ENCODE measurements at regions not wholly inside any gene's neighbourhood (a gene's known extent, or its start where the extent isn't known, plus 50 kb on each side); places are given as distances from the start of the nearest gene placed in this dataset.

DNA sequence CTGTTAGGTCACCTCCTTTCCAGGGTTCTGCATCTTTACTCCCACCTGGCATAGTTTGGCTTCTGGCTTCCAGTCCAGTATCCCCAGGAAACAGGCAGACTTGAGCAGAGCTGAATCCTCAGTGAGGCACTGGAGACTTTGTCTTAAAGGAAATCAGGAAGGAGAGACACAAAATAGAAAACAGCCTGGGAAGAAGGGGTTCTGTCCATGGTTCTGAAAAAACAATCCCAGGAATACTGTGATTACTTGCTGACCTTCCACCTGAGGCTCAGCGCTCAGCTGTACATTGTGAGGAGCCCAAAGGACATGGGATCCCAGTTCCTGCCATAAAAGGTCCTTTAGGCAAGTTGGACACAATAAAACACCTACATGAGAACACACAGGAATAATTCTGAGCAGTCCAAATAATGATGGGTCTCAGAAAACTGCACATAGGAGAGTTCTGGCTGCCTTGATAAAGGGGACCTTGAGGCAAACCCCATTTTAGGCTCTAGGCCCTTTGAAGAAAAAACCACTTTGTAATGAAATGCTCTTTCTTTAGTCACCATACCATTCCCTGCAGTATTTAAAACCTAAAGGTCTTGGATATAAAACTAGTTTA, 81.4 kb upstream of the CRHR1 start:
- DNase-seq: no peak
- H3K4me3 ChIP-seq: no peak overlapping the region
- H3K4me1 ChIP-seq: no peaks in the 10 kb centered on the region
- no peak overlapping the region for H3K27ac ChIP-seq
- TF ChIP-seq EP300 (IDR thresholded peaks at IDR 0.05): no peak
- no peak for TF ChIP-seq POLR2A (IDR thresholded peaks at IDR 0.05)
- no peak for TF ChIP-seq POLR2AphosphoS5 (IDR thresholded peaks at IDR 0.05)
- H3K36me3 ChIP-seq: no peaks in the 10 kb centered on the region
- no peaks in the 10 kb centered on the region for H3K9me3 ChIP-seq
- no peak for ATAC-seq (ENCODE audit: low FRiP score in 2 of 2)
- WGBS, 2 donors: 36% methylated on average over 1 of the region's 1 CpG
- no peaks in the 10 kb centered on the region for H3K27me3 ChIP-seq

- Histone ChIP-seq H3K4me1 (no peaks in the 10 kb centered on the region), H3K27ac (no peak overlapping the region), H3K27me3 (no peaks in the 10 kb centered on the region), H3K9me3 (no peaks in the 10 kb centered on the region), H3K4me3 (no peak overlapping the region), H3K36me3 (no peaks in the 10 kb centered on the region)
- 67 to 75% methylated on average over 1 to 4 of the region's 5 CpGs for WGBS, 2 donors
- no peak for ATAC-seq (ENCODE audit: low FRiP score in 2 of 2)
- no peak for TF ChIP-seq EP300 (IDR thresholded peaks at IDR 0.05)
- TF ChIP-seq POLR2AphosphoS5 (IDR thresholded peaks at IDR 0.05): no peak
- TF ChIP-seq POLR2A (IDR thresholded peaks at IDR 0.05): no peak
- TF ChIP-seq, protein P1, sequence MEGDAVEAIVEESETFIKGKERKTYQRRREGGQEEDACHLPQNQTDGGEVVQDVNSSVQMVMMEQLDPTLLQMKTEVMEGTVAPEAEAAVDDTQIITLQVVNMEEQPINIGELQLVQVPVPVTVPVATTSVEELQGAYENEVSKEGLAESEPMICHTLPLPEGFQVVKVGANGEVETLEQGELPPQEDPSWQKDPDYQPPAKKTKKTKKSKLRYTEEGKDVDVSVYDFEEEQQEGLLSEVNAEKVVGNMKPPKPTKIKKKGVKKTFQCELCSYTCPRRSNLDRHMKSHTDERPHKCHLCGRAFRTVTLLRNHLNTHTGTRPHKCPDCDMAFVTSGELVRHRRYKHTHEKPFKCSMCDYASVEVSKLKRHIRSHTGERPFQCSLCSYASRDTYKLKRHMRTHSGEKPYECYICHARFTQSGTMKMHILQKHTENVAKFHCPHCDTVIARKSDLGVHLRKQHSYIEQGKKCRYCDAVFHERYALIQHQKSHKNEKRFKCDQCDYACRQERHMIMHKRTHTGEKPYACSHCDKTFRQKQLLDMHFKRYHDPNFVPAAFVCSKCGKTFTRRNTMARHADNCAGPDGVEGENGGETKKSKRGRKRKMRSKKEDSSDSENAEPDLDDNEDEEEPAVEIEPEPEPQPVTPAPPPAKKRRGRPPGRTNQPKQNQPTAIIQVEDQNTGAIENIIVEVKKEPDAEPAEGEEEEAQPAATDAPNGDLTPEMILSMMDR (IDR thresholded peaks at IDR 0.05): no peak
- no peak for DNase-seq
Observed at GRCh38 chr17:45703348-45703747, 80.8 kb upstream of the CRHR1 start.

- H3K27me3 ChIP-seq: no peaks in the 10 kb centered on the region
- H3K4me3 ChIP-seq: no peak overlapping the region
Observed at GRCh38 chr17:45703806-45704205, 80.3 kb upstream of the CRHR1 start.

GRCh38 chr17:45704251-45704650, 79.9 kb upstream of the CRHR1 start:
- H3K4me3 ChIP-seq: no peak overlapping the region
- no peaks in the 10 kb centered on the region for H3K4me1 ChIP-seq
- WGBS, 2 donors: 60% methylated on average over 2 of the region's 2 CpGs
- H3K36me3 ChIP-seq: no peaks in the 10 kb centered on the region
- no peak overlapping the region for H3K27ac ChIP-seq
- no peaks in the 10 kb centered on the region for H3K27me3 ChIP-seq
- ATAC-seq (ENCODE audit: low FRiP score in 2 of 2): no peak
- TF ChIP-seq POLR2A (IDR thresholded peaks at IDR 0.05) (no peak), POLR2AphosphoS5 (IDR thresholded peaks at IDR 0.05) (no peak), EP300 (IDR thresholded peaks at IDR 0.05) (no peak)
- TF ChIP-seq, protein P1 (IDR thresholded peaks at IDR 0.05): no peak
- H3K9me3 ChIP-seq: no peaks in the 10 kb centered on the region
- DNase-seq: no peak

More at GRCh38 chr17:45703806-45704205, 80.3 kb upstream of the CRHR1 start:
- ATAC-seq (ENCODE audit: low FRiP score in 2 of 2) (no peak), DNase-seq (no peak)
- Histone ChIP-seq H3K27ac (no peak overlapping the region), H3K36me3 (no peaks in the 10 kb centered on the region), H3K9me3 (no peaks in the 10 kb centered on the region), H3K4me1 (no peaks in the 10 kb centered on the region)
- TF ChIP-seq EP300 (IDR thresholded peaks at IDR 0.05): no peak
- TF ChIP-seq POLR2A (IDR thresholded peaks at IDR 0.05): no peak
- no peak for TF ChIP-seq POLR2AphosphoS5 (IDR thresholded peaks at IDR 0.05)
- TF ChIP-seq, protein P1 (IDR thresholded peaks at IDR 0.05): no peak
- 93 to 95% methylated on average over 1 of the region's 1 CpG for WGBS, 2 donors

- DNase-seq (peak in 1 of 2 donors; percentile 21), ATAC-seq (ENCODE audit: low FRiP score in 2 of 2) (no peak)
- 58 to 60% methylated on average over 5 of the region's 5 CpGs for WGBS, 2 donors
Observed at GRCh38 chr17:45705123-45706009, 78.8 kb upstream of the CRHR1 start.

More at GRCh38 chr17:45705123-45706009, 78.8 kb upstream of the CRHR1 start:
- no peaks in the 10 kb centered on the region for H3K27me3 ChIP-seq
- no peaks in the 10 kb centered on the region for H3K9me3 ChIP-seq
- no peaks in the 10 kb centered on the region for H3K4me1 ChIP-seq
- no peak overlapping the region for H3K4me3 ChIP-seq
- H3K27ac ChIP-seq: no peak overlapping the region
- no peaks in the 10 kb centered on the region for H3K36me3 ChIP-seq
- TF ChIP-seq, protein P1 (IDR thresholded peaks at IDR 0.05): no peak
- TF ChIP-seq POLR2AphosphoS5 (IDR thresholded peaks at IDR 0.05) (no peak), EP300 (IDR thresholded peaks at IDR 0.05) (no peak)

Measured in upper lobe of left lung (tissue), 6 donors.